K562 (cell line): ENCODE measurements at regions not wholly inside any gene's neighbourhood (a gene's known extent, or its start where the extent isn't known, plus 50 kb on each side); places are given as distances from the start of the nearest gene placed in this dataset.

Experiments used
- ATAC-seq: fragments of 200-7000 bp; cut with Tn5 transposase; 3 replicates; pipeline ENCODE4 v1.9.1; 2020; ENCODE audit warnings: moderate library complexity
- BruUV-seq: library from RNA; stranded (reverse); fragments of 400-500 nt; replicated peaks from 2 replicates; lab custom pipeline; 2021; lab: Mats Ljungman, UMichigan
- CTCF ChIA-PET: fragments of 300-600 bp; formaldehyde crosslinking; extraction: SDS; loops from one replicate; lab custom pipeline; 2021; ENCODE audit warnings: low intra/inter-chr PET ratio; lab: Yijun Ruan, JAX
- POLR2A ChIA-PET: fragments of 300-600, 350-650 bp; sonication (Branson Sonifier 250); formaldehyde crosslinking; extraction: SDS; loops from one replicate; lab custom pipeline; 2021; ENCODE audit warnings: antibody characterized with exemption, inconsistent platforms; lab: Yijun Ruan, JAX
- DNase-seq, 4 experiments: peaks; one replicate each; pipeline versions ENCODE4 v3.0.0 to v3.0.0-alpha.2; 2011 to 2018; ENCODE audit warnings: low spot score in 3 of 4, mixed read lengths in 3 of 4; ENCODE audit errors: extremely low read depth in 1 of 4
- FAIRE-seq: peaks from 2 replicates; lab custom pipeline; 2011; peaks lifted over from hg19 to GRCh38; lab: Jason Lieb, UNC
- H2AFZ ChIP-seq: 2 replicates; pipeline ENCODE4 v1.6.0; 2011; ENCODE audit warnings: low read depth, low read length, control low read depth, inconsistent platforms
- H3K27ac ChIP-seq: fragments of 200-600 bp; 3 replicates; pipeline ENCODE4 v1.8.0; 2011; ENCODE audit warnings: low read depth, mild to moderate bottlenecking, control low read depth, inconsistent platforms, low read length, moderate library complexity, mixed read lengths; ENCODE audit errors: extremely low read depth
- H3K27me3 ChIP-seq, 2 experiments: fragments of 300-600 bp in 1 of 2; 2 replicates in 1 of 2; 3 replicates in 1 of 2; pipeline versions ENCODE4 v1.6.0 to v1.8.0; 2011; ENCODE audit warnings: inconsistent platforms in 2 of 2, low read length in 2 of 2, mild to moderate bottlenecking in 1 of 2, mixed read lengths in 1 of 2, moderate library complexity in 1 of 2; ENCODE audit not compliant: control insufficient read depth in 2 of 2, insufficient read depth in 2 of 2
- H3K36me3 ChIP-seq: fragments of 300-600 bp; 3 replicates; pipeline ENCODE4 v1.8.0; 2011; ENCODE audit warnings: mild to moderate bottlenecking, low read length, inconsistent platforms; ENCODE audit not compliant: control insufficient read depth, insufficient read depth
- H3K4me1 ChIP-seq, 2 experiments: fragments of 200-600 bp in 1 of 2; replicated peaks in 1 of 2; 2 replicates in 1 of 2; 3 replicates in 1 of 2; pipeline versions ENCODE4 v1.5.1 to v1.8.0; 2011; ENCODE audit warnings: inconsistent platforms in 2 of 2, low read length in 2 of 2, mild to moderate bottlenecking in 1 of 2, mixed read lengths in 1 of 2, moderate library complexity in 1 of 2; ENCODE audit not compliant: control insufficient read depth in 2 of 2, insufficient read depth in 2 of 2
- H3K4me2 ChIP-seq: 2 replicates; pipeline ENCODE4 v1.6.1; 2011; ENCODE audit warnings: low read length, control low read depth, inconsistent platforms, mixed read lengths; ENCODE audit not compliant: insufficient read depth
- H3K4me3 ChIP-seq: fragments of 200-600 bp; sonication (generic), shearing (Covaris generic); 2 replicates; pipeline ENCODE4 v1.5.1; 2016; ENCODE audit warnings: control low read depth, inconsistent platforms
- H3K79me2 ChIP-seq: fragments of 200-600 bp; 3 replicates; pipeline ENCODE4 v1.8.0; 2011; ENCODE audit warnings: low read length, inconsistent platforms; ENCODE audit not compliant: control insufficient read depth, insufficient read depth
- H3K9ac ChIP-seq, 2 experiments: 2 replicates each; pipeline versions ENCODE4 v1.6.0 to v1.6.1; 2011; ENCODE audit warnings: low read depth in 2 of 2, low read length in 2 of 2, control low read depth in 1 of 2, inconsistent platforms in 1 of 2, mild to moderate bottlenecking in 1 of 2, mixed read lengths in 1 of 2; ENCODE audit not compliant: insufficient read depth in 1 of 2
- H3K9me1 ChIP-seq: one replicate; pipeline ENCODE4 v1.6.0; 2011; ENCODE audit warnings: inconsistent platforms, mild to moderate bottlenecking, low read length, moderate library complexity; ENCODE audit not compliant: control insufficient read depth, insufficient read depth
- H3K9me3 ChIP-seq: replicated peaks from 2 replicates; pipeline ENCODE4 v1.5.1; 2011; ENCODE audit warnings: low read depth, low read length, inconsistent platforms; ENCODE audit not compliant: control insufficient read depth, insufficient read depth
- H4K20me1 ChIP-seq: replicated peaks from 2 replicates; pipeline ENCODE4 v1.6.1; 2011; ENCODE audit warnings: low read length, inconsistent platforms, mixed read lengths; ENCODE audit not compliant: control insufficient read depth, insufficient read depth
- ETV1 ChIP-seq: fragments of 450-650 bp; conservative IDR thresholded peaks from 2 replicates; pipeline ENCODE4 v1.6.1; 2016; ENCODE audit warnings: missing genetic modification characterization, control low read depth, low read depth, missing compliant biosample characterization
- HDAC3 ChIP-seq: fragments of 450-650 bp; IDR thresholded peaks from 2 replicates; pipeline ENCODE4 v1.6.1; 2018; ENCODE audit warnings: borderline replicate concordance, mild to moderate bottlenecking, moderate library complexity; ENCODE audit not compliant: partially characterized antibody
- HNRNPLL ChIP-seq: fragments of 200-400 bp; formaldehyde crosslinking; IDR thresholded peaks from 2 replicates; pipeline ENCODE4 v1.6.1; 2017; ENCODE audit warnings: low read length, low read depth, mild to moderate bottlenecking; ENCODE audit not compliant: poor library complexity, severe bottlenecking
- MEIS2 ChIP-seq: fragments of 450-650 bp; IDR thresholded peaks from 2 replicates; pipeline ENCODE4 v1.6.1; 2014; ENCODE audit warnings: mild to moderate bottlenecking; ENCODE audit not compliant: partially characterized antibody
- NCOA2 ChIP-seq, 2 experiments: fragments of 450-650 bp; IDR thresholded peaks; 2 replicates each; pipeline ENCODE4 v1.6.1; 2018; ENCODE audit warnings: mild to moderate bottlenecking in 2 of 2, moderate library complexity in 1 of 2; ENCODE audit not compliant: partially characterized antibody in 2 of 2
- TGIF2 ChIP-seq: sonication (generic); formaldehyde crosslinking; IDR thresholded peaks from 2 replicates; pipeline ENCODE4 v1.8.1; 2022; ENCODE audit warnings: mild to moderate bottlenecking, missing genetic modification reagents, moderate library complexity
- ZNF589 ChIP-seq: fragments of 200-800 bp; sonication (Bioruptor generic); IDR thresholded peaks from 2 replicates; pipeline ENCODE4 v1.6.1; 2016; ENCODE audit warnings: low read depth, missing genetic modification characterization, missing compliant biosample characterization
- WGBS: fragments of 100-300 bp; shearing (Covaris generic); methylation state at CpG from one replicate; pipeline ENCODE4 v1.1.6; 2016; ENCODE audit warnings: low coverage, mixed read lengths; ENCODE audit not compliant: insufficient coverage; ENCODE audit errors: missing lambda C conversion rate; 5-methylcytosine and 5-hydroxymethylcytosine counted together
- in situ Hi-C: fragments of 300-500 bp; cut with MboI; formaldehyde crosslinking; loops from 4 replicates; pipeline ENCODE4 v1.15.0; 2018; ENCODE audit warnings: inconsistent platforms, mixed read lengths
- intact Hi-C: fragments of 100-400 bp; cut with micrococcal nuclease; formaldehyde crosslinking; loops from 2 replicates; pipeline ENCODE4 v1.14.2; 2022

GRCh38 chr2:180187611-180188010 lies 180.5 kb upstream of the CWC22 start:
- Histone ChIP-seq H4K20me1 (no peaks in the 10 kb centered on the region), H3K9ac (no peak overlapping the region), H3K4me1 (no peaks in the 10 kb centered on the region), H3K27ac (no peak overlapping the region), H3K27me3 (no peaks in the 10 kb centered on the region), H3K4me3 (no peak overlapping the region), H3K4me2 (no peak overlapping the region), H3K79me2 (no peaks in the 10 kb centered on the region), H2AFZ (no peak overlapping the region), H3K9me3 (no peaks in the 10 kb centered on the region), H3K36me3 (no peaks in the 10 kb centered on the region), H3K9me1 (no peaks in the 10 kb centered on the region)
- intact Hi-C loops (no loop called here), in situ Hi-C loops (no loop called here)
- ATAC-seq (no peak), FAIRE-seq (no peak), DNase-seq (no peak)
- WGBS, result 3% methylated on average over 2 of the region's 2 CpGs
- BruUV-seq, result no TSS peak
- ChIA-PET POLR2A (no interaction called here), CTCF (no interaction called here)
- TF ChIP-seq HDAC3 (no peak), HNRNPLL (no peak), MEIS2 (no peak), NCOA2 (IDR thresholded peaks at IDR 0.05; ENCODE audit: partially characterized antibody in 2 of 2) (no peak), ETV1 (no peak)

- Histone ChIP-seq H3K4me3 (no peak overlapping the region), H2AFZ (no peak overlapping the region), H3K27ac (no peak overlapping the region), H4K20me1 (no peaks in the 10 kb centered on the region), H3K36me3 (no peaks in the 10 kb centered on the region), H3K4me2 (no peak overlapping the region), H3K79me2 (no peaks in the 10 kb centered on the region), H3K9me3 (no peaks in the 10 kb centered on the region; the same call in 1 of the 2 replicates), H3K4me1 (no peaks in the 10 kb centered on the region), H3K9me1 (no peaks in the 10 kb centered on the region), H3K27me3 (no peaks in the 10 kb centered on the region), H3K9ac (no peak overlapping the region)
- no TSS peak for BruUV-seq
- DNase-seq (no peak), ATAC-seq (no peak), FAIRE-seq (no peak)
- intact Hi-C loops, result no loop called here
- 0% methylated on average over 2 of the region's 2 CpGs for WGBS
- in situ Hi-C loops, result no loop called here
- ChIA-PET POLR2A (no interaction called here), CTCF (no interaction called here)
- TF ChIP-seq ZNF589, result no peak
- no peak for TF ChIP-seq TGIF2 (CRISPR knock-in tag)
Observed at GRCh38 chr2:180184506-180184905, 177.4 kb upstream of the CWC22 start.
